ENCODE measurements at regions not wholly inside any gene's neighbourhood (a gene's known extent, or its start where the extent isn't known, plus 50 kb on each side); places are given as distances from the start of the nearest gene placed in this dataset.

GRCh38 chr2:41726364-41726763, 321.5 kb upstream of the PKDCC start:
- no peak for DNase-seq (ENCODE audit: low spot score)
- in situ Hi-C loops (cut with MboI; ENCODE audit: low sequenced_read_pairs, unreplicated experiment) = no loop called here
- TF ChIP-seq CTCF (IDR thresholded peaks at IDR 0.05; ENCODE audit: borderline replicate concordance, control extremely low read depth, extremely low read depth, insufficient read depth, missing control alignments) = no peak

GRCh38 chr2:41727152-41727551, 320.7 kb upstream of the PKDCC start:
- no peak for DNase-seq (ENCODE audit: low spot score)
- no peak for TF ChIP-seq CTCF (IDR thresholded peaks at IDR 0.05; ENCODE audit: borderline replicate concordance, control extremely low read depth, extremely low read depth, insufficient read depth, missing control alignments)
- in situ Hi-C loops (cut with MboI; ENCODE audit: low sequenced_read_pairs, unreplicated experiment) = no loop called here

GRCh38 chr2:41727711-41728110, 320.1 kb upstream of the PKDCC start:
- no peak for TF ChIP-seq CTCF (IDR thresholded peaks at IDR 0.05; ENCODE audit: borderline replicate concordance, control extremely low read depth, extremely low read depth, insufficient read depth, missing control alignments)
- DNase-seq (ENCODE audit: low spot score) = no peak
- in situ Hi-C loops (cut with MboI; ENCODE audit: low sequenced_read_pairs, unreplicated experiment) = no loop called here

- no peak for DNase-seq (ENCODE audit: low spot score)
- no peak for TF ChIP-seq CTCF (IDR thresholded peaks at IDR 0.05; ENCODE audit: borderline replicate concordance, control extremely low read depth, extremely low read depth, insufficient read depth, missing control alignments)
- in situ Hi-C loops (cut with MboI; ENCODE audit: low sequenced_read_pairs, unreplicated experiment) = no loop called here
Measured at GRCh38 chr2:41728788-41729338, 319.0 kb upstream of the PKDCC start.

- no peak for DNase-seq (ENCODE audit: low spot score)
- in situ Hi-C loops (cut with MboI; ENCODE audit: low sequenced_read_pairs, unreplicated experiment) = no loop called here
- TF ChIP-seq CTCF (IDR thresholded peaks at IDR 0.05; ENCODE audit: borderline replicate concordance, control extremely low read depth, extremely low read depth, insufficient read depth, missing control alignments) = no peak
Measured at GRCh38 chr2:41729800-41730364, 317.9 kb upstream of the PKDCC start.

- no peak for DNase-seq (ENCODE audit: low spot score)
- in situ Hi-C loops (cut with MboI; ENCODE audit: low sequenced_read_pairs, unreplicated experiment) = no loop called here
- no peak for TF ChIP-seq CTCF (IDR thresholded peaks at IDR 0.05; ENCODE audit: borderline replicate concordance, control extremely low read depth, extremely low read depth, insufficient read depth, missing control alignments)
Measured at GRCh38 chr2:41735006-41735405, 312.8 kb upstream of the PKDCC start.

Measured in GM13976 (cell line).